Fibroblast of upper back skin (primary cell): ENCODE measurements at regions not wholly inside any gene's neighbourhood (a gene's known extent, or its start where the extent isn't known, plus 50 kb on each side); places are given as distances from the start of the nearest gene placed in this dataset.
"Not testable (repeated sequence)": the region's sequence is repeated elsewhere in the genome, so short reads cannot be mapped to it uniquely, and the experiment has no call there.

Experiments used
- DNase-seq: peaks from one replicate; pipeline ENCODE4 v3.0.0-alpha.2; 2013

DNA sequence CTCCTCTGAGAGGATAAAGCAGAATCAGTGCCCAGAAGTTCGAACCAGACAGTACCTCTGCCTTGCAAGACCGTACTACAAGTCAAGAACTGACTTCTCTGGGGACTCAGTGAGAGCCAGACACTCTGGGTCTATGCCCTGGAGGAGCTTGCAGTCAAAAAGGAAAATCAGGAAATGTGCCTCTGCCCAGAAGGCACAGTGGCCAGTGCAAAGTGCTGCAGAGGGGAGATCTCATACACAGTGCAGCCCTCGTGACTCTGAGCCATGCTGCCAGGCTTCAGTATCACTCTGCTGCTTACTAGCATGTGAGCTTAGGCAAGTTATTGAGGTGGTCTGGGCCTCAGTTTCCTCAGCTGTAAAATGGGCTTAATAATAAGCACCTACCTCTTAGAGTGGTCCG is 144.0 kb upstream of the NPY start:
- DNase-seq = no peak

DNA sequence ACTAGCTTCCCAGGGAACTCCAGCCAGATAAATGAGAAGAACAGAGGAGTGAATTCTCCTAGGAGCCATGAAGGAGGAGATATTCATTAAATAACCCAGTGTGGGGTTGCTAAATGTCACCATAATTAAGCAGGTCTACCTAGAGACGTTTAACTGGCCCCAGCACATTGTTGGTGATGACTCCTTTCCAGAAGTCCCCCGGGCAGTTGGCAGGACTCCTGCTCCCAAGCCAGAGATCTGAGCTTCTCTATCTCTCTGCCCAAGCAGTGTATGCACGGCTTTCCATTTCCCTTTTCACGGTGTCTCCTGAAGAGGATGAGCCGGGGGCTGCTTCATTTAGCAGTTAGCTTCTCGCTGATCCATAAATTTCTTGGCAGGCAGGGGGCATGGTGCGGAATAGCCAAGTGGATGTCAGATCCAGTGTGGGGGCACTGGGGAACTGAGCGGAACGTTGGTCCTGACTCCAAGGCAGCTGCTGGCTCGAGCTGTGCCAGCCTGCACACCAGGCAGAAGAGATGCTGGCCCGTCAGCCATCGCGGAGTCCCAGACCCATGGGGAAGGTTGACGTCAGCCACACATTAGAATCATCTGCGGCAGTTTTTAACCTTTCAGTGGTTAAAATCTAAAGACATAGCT is 142.0 kb upstream of the NPY start:
- DNase-seq = no peak

DNA sequence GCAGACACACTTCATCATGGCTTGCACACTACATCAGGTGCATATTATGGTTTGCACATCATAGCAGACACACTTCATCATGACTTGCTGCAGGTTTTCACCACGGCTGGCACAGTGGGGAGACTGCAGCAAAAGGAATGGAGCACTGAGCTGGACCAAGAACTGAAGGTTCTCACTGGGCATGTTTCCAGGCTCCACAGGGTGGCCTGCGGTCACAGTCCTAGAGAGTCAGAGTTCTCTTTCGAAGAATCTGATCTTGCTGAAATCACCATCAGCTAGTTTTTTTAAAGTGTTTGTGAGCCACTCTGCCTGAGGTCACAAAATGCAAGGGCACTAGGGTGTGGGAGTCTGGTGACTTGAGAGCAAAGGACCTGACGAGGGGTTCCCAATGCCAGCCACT is 140.4 kb upstream of the NPY start:
- no peak for DNase-seq

DNA sequence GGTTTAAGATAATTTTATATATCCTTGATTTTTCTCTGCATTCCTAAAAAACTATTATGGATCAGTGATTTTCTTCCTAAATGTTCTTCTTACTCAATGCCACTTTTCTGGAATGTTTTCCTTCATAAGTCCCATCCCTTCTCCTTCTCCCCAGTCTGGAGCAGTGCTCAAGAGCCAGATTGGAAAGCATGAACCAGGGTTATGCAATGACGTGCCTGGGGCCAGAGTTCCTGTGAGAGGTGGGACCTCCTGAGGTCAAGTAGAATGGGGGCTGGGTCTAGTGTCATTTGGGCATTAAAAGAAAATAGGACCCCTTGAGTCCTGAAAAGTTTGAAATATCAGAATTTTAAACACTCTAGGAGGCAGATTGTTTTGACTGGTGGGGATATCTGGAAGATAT is 132.0 kb upstream of the NPY start:
- DNase-seq = no peak

DNA sequence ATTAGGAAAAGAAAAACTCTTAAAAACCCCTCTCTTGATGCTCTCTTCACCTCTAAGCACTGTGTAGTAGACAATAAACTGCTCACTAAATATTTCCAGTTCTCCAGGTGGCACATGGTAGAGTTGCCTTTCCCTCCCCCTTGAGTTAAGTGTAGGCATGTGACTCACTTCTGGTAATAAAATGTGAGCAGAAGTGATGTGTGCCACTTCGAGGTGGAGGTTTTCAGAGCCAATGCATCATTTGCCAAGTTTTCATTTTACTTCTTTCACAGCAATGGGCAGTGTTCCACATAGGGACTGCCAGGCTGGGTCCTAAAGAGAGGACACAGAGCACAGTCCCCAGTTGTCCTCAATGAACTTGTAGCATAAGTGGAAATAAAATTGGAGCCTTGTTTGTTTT is 131.6 kb upstream of the NPY start:
- DNase-seq = no peak

DNA sequence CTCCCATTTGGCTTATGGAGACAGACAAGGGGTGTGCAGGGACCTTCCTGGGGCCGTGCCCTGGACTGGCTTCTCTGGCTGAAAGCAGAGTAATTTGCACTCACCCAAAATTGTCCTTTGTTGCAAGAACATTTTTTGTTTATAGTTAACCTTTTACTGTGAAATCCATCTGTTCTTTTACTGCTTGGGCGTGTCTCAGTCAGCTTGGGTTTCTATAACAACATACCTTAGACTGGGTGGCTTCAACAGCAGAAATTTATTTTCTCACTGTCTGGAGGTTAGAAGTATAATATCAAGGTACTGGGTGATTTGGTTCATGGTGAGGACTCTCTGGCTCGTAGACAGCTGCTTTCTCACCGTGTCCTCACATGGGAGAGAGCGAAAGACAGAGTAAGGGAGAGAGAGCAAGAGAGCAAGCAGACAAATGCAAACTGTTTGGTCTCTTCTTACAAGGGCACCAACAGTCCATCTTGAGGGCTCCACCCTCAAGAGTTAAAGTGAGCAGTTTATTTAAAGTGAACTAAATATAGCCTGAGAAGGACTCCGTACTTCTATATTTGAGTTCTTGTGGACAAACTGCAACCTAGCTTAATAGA is 131.0 kb upstream of the NPY start:
- DNase-seq = no peak

DNA sequence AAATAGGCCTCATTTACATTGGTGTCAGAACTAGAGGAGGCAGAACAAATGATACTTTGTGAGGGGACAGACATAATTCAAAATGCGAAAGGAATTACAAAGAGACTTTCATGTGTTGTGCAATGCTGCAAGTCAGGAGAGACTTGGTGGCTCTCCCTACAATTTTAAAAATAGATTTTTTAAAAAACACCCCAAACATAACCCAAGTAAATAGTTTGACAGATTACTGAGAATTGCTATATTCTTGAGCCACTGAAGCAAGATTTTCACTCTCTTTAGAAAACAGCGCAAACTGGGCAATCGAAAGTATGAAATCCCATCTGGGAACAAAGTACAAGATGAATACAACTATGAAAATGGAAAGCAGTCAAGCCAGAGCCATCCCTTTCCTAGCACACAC is 126.3 kb upstream of the NPY start:
- DNase-seq = no peak

DNA sequence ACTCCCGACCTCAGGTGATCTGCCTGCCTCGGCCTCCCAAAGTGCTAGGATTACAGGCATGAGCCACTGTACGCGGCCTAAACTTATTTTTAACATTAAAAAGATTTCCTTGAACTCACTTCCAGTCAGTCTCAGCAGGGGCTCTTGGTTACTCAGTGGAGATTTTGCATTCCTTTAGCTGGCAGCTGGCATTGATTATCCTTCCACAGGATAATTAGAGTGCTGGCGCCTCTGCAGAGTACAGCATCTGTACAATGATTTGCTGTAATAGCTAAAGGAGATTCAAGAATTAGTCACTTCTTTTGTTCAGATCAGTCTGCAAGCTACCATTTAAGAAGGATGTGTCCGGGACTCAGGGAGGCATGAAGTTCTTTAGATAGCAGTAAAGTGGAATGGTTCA is 125.0 kb upstream of the NPY start:
- peak; percentile 85 for DNase-seq

DNA sequence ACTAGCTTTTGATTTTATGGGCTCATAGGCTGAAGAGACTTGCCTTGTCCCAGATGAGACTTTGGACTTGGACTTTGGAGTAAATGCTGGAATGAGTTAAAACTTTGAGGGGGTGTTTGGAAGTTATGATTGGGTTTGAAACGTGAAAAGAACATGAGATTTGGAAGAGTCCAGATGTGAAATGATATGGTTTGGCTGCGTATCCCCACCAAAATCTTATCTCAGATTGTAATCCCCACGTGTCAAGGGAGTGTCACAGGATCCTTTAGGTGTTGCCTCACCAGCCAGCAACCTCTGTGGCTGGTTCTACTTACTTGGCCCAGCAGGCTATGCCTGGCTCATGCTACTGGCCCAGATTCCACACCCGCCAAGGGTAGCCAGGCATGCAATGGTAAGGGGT is 119.6 kb upstream of the NPY start:
- DNase-seq = no peak

DNA sequence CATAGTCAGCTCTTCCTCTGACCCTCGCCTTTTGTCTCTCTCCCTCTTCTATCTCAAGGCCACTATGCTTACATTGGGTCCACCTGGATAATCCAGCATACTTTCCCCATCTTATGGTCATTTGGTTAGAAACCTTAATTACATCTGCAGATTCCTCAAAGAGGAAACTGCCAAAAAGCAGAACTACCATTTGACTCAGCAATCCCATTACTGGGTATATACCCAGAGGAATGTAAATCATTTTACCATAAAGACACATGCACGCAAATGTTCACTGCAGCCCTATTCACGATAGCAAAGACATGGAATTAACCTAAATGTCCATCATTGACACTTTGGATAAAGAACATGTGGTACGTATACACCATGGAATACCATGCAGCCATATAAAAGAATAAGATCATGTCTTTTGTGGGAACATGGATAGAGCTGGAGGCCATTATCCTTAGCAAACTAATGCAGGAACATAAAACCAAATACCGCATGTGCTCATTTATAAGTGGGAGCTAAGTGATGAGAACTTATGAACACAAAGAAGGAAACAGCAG is 114.8 kb upstream of the NPY start:
- DNase-seq = no peak

DNA sequence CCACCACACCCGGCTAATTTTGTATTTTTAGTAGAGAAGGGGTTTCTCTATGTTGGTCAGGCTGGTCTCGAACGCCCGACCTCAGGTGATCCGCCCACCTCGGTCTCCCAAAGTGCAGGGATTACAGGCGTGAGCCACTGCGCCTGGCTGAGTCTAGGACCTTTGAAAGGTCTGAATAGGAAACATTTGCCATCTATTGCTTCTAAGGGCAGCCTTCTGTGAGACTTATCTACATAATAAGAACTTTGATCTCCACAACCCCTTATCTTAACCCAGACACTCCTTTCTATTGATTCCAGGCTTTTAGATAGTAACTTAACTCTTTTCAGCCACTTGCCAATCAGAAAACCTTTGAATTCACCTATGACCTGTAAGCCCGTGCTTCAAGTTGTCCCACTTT is 112.0 kb upstream of the NPY start:
- DNase-seq = not testable (repeated sequence)

DNA sequence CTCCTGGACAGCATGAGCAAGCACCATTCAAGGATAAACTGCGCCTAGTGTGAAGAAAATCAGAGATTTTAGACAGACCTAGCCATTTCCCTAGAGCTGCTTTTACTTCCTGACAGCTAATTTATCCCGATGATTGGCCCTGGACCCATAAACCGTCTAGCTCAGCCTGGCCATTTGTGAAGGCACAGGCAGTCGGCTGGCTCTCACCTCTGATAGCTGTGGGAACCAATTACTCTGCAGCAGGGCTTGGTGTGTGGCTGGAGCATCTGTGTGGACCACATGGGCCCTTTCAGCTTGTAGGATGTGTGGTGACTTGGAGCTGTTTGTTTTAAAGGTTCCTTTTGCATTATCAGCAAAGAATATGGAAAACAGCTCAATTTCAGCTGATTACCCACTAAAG is 111.1 kb upstream of the NPY start:
- DNase-seq = no peak

DNA sequence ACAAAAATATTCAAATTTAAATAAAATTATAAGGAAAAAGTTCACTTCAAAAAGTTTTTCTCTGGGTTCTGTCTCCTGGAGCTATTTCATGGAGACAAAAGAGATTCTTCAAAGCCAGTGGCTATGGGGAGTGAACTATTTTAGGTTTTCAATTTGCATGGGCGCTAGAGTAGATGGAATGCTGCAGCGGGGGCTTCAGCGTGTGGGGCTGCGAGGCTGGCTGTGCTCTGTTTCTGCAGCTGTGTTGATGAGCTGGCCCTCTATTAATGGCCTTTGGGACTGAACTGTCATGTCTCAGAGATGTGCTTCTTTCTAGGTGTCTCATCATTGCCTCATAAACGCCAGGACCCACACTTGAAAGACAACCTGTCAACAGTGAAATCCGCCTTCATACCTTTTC is 108.4 kb upstream of the NPY start:
- DNase-seq = no peak

DNA sequence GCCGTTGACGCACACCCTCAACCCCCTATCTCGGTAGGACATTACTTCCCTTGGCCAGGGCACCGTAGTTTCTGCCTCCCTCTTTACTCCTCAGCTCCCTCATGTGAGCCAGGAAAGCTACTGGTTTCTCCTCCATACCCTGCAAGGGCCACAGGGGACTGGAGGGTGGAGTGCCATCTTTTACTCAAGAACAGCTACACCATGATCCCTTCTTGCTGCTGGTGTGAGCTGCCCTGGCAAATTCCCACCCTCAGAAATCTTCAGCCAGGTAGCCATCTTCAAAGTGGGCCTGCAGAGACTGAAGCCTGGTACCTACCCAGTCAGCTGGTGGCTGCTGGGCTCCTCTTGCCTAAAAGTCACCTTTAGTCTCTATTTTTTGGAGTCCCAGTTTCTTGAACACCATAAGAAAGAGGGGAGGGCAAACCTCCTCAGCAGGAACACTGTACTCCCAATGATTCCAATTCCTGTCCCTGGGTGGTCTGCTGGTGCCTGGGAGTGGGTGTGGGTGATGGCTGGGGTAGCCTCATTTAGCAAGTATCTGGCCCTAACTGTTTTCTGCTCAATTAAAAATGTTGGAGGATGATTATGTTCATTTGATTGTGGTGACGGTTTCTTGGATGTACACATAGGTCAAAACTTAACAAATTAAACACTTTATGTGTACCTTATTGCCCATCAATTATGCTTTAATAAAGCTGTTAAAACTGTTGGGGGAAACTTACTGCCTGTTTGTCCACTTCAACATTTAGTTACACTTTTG is 105.0 kb upstream of the NPY start:
- DNase-seq = no peak

DNA sequence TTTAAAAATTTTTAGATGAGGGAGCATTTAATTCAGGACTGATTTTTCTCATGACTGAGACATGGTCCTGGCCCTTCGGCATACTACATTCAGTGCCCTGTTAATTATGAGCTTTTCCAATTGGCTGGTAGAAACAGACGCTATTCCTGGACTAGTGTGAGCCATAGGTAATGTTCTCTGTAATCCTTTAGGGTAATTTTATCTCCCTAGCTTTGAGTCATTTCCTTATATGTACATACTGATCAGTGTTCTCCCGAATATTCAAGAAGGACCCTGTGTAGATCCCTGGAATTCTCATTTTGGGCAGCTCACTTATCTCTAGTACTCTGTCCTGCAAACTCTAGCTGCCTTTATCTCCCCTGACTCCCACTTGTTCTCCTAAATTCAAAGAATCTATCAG is 92.6 kb upstream of the NPY start:
- no peak for DNase-seq

DNA sequence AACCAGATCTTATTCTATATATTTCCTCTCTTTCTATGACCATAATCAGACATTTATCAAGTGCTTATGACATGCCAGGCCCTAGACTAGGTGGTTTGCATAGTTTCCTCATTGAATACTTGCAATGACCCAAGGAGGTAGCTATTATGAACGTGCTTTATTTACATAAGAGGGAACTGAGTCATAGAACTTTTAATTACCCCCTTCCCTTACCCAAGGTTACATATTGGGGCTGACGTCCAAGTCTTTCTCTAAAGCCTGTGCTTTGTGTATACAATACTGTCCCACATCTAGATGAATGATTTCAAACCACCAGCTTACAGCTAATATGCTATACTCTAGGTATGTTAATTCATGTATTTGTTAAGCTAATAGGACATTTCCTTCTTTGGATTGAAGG is 91.9 kb upstream of the NPY start:
- DNase-seq = peak; percentile 73

DNA sequence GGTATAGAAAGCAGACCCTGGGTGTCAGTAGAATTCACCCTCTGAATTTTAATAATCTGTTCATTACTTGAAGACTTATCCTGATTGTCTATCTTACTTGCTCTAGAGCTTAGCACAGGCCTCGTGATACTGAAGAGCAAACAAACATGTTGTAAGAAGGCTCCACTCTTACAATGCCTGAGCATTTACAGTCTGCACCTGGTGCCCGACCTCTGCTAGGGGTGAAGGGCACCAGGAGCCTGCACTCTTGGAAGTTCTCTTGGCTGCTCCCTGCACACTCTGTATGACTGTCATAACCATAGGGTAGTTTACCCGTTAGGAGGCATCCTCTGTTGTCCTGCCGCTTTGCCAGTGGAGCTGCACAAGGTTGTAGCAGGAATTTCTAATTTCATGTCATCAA is 91.3 kb upstream of the NPY start:
- DNase-seq = no peak

DNA sequence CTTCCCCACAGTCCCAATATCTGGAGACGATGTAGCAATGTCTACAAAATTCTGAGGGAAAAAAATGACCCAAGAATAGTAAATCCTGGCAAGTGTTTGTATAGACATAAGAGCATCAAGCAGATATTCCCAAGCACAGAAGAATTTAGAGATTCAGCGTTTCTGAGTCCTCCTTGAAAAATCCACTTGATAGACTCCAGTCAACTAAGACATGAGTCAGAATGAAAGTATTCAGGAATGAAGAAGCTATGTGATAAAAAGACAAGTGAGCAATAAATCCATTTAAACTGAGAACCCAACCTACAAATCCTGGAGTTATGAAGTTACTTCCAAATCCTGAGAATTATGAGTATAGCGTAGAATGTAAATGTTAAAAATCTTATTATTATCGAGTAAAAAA is 86.1 kb upstream of the NPY start:
- DNase-seq = peak; percentile 71

DNA sequence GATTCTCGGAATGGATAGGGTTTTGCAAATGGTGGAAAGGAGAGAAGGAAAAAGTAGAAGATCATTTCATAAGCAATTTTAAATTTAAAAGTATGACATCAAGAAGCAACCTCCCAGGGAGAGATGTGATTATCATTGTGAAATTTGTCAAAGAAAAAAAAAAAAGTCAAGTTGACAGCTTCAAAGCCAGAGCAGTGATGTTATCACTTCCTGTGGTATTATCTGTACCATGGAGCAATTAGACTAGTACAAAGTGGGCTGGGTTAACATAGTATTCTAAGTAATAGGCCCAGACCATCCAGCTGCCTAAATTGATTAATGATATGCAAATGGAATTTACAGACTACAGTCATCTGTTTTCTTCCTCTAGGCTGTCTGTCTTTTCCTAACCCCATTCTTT is 84.0 kb upstream of the NPY start:
- peak; percentile 19 for DNase-seq

DNA sequence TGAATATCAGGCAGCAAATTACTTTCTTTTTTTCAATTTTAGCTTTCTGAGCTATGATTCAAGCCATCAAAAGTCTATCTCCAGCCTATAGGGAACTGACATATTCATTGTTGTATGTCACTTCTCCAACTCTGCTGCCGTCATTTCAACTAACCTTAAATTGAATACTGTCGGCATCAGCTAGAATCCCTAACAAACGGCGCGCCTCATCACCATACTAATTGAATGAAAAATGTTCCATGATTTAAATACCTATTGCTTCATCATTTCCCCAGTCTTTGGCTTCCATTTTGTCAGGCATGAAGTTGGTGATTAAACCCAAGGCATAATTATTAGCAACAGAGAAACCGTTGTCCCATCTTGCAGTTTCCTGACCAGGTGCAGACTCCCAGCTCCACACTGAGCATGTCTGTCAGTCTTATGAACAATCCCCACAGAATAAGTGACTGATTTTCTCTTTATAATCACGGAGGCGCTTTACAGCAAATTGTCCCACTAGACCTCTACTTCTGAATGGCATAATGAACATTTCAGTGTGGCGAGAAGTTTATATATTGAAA is 83.5 kb upstream of the NPY start:
- no peak for DNase-seq

DNA sequence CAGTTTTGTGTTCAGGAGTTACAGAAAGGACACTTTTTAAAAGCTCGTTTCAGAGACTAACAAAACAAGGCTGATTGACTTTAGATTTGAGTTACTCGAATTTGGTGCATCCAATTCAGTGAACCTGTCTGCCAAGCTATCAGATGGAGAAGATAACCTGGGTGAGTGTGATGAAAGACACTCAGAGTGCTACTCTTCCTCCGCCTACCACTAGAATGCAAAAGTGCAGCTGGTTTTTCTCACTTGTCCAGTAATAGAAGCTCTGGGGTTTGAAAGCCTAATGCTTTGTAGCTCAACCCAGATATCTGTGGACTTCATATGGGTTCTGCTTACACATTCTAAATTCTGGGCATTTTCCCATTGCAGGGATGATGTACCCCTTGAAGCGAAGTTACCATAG is 82.8 kb upstream of the NPY start:
- no peak for DNase-seq

DNA sequence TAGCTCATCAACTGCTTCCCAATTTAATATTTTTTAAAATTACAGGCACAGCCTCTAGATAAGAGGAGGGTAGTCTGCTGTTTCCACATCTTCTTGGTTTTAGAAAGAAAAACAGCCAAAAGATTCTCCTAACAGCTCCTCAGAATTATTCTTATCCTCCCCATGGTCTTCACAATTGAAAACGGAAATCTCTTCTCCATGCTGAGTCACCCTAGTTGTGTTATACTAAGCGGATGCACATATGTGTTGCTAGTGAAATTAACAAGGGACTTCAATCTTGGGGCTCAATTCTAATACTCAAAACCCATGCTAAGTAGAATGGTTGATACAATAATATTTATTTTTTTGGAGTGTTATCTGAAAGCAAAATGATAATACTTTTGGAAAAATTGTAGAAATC is 71.9 kb upstream of the NPY start:
- no peak for DNase-seq

DNA sequence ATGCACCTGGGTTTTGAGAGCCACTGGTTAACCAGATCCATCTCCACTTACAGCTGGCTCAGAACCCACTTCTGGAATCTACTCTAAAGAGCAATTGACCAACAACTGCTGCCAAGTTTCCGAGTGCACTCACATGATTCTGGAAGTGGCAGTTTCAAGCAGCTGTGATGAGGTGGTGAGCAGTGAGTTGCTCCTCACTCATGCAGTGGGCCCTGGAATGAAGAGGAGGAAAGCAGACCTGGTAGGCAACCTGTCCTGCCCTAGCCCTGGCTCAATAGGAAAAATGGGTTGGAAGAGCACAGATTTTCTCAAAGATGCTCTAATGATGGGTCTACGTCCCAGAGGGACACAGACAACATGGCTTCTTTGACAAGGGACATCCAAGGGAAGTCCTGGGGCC is 70.7 kb upstream of the NPY start:
- no peak for DNase-seq

DNA sequence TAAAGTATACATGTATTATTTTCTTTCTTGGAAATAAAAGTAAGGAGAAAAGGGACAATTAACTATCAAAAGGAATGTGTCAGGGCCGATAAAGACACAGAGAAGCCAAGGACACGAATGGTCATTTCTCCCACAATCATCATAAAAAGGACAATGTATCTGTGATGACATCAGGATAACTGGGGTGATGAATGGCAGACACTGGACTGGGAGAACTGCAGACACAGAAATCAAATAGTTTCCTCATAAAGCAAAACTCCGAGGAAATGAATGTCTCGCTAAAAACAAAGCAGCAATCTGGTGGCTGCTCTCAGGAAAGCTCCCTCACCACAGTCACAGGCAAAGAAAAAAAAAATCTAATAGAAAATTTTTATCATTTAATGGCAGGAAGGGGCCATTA is 69.3 kb upstream of the NPY start:
- DNase-seq = no peak
